ENCODE measurements at regions not wholly inside any gene's neighbourhood (a gene's known extent, or its start where the extent isn't known, plus 50 kb on each side); places are given as distances from the start of the nearest gene placed in this dataset.

- TF ChIP-seq CTCF (conservative IDR thresholded peaks at IDR 0.05 in 1 of 2, IDR thresholded peaks at IDR 0.05 in 1 of 2; ENCODE audit: extremely low read depth in 1 of 2, insufficient read depth in 1 of 2, low read depth in 1 of 2, low read length in 2 of 2) (no peak), EZH2 (IDR thresholded peaks at IDR 0.05; ENCODE audit: borderline replicate concordance, low read length) (no peak)
These were observed 437.9 kb downstream of the BCL11B start for GRCh38 chr14:98834119-98834518.

Measured in mammary epithelial cell (primary cell).